Left cardiac atrium (tissue), 4 donors: ENCODE measurements at regions not wholly inside any gene's neighbourhood (a gene's known extent, or its start where the extent isn't known, plus 50 kb on each side); places are given as distances from the start of the nearest gene placed in this dataset.
A peak's percentile ranks its signal among the peaks of the same experiment; 100 is the strongest.
"Not testable (repeated sequence)": the region's sequence is repeated elsewhere in the genome, so short reads cannot be mapped to it uniquely, and the experiment has no call there.

Experiments used
- ATAC-seq, 2 donors: fragments of 200-7000 bp; cut with Tn5 transposase; one replicate each; pipeline ENCODE4 v1.9.1; 2020; ENCODE audit warnings: mild to moderate bottlenecking in 2 of 2, moderate library complexity in 2 of 2
- DNase-seq: peaks from one replicate; pipeline ENCODE4 v3.0.0-alpha.2; 2020
- intact Hi-C, 2 donors: fragments of 100-400 bp; cut with DNase I; formaldehyde crosslinking; loops; one replicate each; pipeline versions ENCODE4 v1.14.1 to v1.15.1; 2022 to 2023
- donor health status: DM: no; HTN: yes; CAD: no.
- donor health status: DM: no; HTN: yes; CAD: no; lungs with severe emphysema.
- donor health status: DM: yes; HTN: yes; CAD: no.
- donor health status: Dilated cardiomyopathy.

DNA sequence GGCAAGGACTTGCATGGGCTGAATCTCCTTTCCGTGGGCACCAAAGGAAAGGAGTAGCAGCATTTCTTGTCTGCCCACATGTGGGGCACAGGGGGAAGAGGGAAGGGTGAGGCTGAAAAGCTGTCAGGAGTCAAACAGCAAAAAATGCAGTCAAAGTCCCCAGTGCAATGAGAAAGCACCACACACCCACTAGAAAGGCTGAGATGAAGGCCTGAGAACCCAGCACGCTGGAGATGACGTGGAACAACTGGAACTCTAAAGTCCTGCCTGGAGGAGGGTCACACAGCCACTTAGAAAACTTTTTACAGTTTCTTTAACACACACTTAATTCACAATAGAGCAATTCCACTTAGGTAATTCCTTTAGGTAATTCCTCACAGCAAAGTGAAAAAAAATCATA lies 94.6 kb upstream of the IGFBPL1 start:
- intact Hi-C loops: no loop called here
- no peak for DNase-seq
- ATAC-seq: no peak

DNA sequence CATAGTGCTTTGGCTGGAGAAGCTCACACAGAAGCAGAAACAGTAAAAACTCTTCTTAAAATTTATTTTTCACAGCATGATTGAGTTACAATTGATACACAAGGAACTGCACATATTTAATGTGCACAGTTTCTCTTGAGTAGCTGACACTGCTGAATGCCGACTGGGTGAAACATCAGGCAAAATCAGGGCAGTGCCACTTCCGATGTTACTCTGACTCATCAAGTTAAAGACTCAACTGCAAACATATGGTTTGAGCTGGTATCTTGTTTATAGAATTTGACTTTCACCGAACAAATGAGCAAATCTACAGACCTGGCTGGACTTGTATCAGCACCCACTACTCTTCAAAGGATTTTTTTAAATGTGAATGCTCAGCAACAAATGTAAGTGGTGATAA lies 92.0 kb upstream of the IGFBPL1 start:
- peak in 1 of 2 donors; percentile 63 for ATAC-seq
- DNase-seq, intact Hi-C loops: not testable (repeated sequence)

DNA sequence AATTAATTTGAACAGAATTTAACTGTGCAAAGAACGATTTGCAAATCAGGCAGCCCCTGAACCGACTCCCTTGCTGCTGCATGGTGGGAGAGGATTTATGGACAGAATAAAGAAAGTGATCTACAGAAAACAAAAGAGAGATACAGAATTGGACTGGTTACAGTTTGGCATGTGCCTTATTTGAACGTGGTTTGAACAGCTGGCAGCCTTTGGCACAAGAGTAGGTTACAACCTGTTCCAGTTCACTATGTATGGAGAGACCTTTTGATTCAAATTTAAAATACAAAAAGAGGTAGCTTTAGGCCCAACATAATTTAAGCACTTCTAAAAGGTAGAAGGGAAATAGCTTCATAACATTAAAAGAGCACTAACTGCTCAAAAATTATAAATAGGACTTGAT lies 90.8 kb upstream of the IGFBPL1 start:
- ATAC-seq, intact Hi-C loops: not testable (repeated sequence)

DNA sequence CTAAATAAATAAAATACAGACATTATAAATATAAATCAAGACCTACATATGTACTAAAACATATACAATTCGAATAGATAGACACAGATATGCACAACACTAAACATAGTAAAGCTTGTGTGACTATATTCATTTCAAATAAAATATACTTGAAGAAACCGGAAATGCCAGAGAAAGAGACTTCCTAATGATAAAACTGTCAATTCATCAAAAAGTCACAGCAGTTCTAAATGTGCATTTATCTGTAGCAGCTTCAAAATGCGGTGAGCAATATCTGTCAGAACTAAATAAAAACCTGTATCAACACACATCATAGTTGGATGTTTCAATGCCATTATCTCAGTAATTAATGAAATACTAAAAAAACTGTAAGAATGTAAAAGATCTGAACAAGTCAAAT lies 86.1 kb upstream of the IGFBPL1 start:
- DNase-seq, intact Hi-C loops, ATAC-seq: not testable (repeated sequence)

More for the DNA sequence above, 90.8 kb upstream of the IGFBPL1 start:
- not testable (repeated sequence) for DNase-seq

DNA sequence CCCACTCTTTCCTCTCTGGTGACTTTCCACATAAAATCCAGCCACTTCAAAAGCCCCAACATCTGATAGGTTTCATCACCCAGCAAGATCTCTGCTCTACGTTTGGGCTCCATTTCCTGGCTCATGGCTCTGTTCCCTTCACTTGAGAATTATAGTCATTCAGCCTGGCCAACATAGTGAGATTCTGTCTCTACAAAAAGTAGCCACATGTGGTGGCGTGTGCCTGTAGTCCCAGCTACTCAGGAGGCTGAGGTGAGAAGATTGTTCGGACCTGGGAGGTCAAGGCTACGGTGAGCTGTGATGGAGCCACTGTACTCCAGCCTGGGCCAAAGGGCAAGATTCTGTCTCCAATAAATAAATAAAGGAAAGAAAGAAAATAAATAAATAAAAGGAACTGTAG lies 83.3 kb upstream of the IGFBPL1 start:
- DNase-seq: no peak
- ATAC-seq: no peak
- intact Hi-C loops: no loop called here

DNA sequence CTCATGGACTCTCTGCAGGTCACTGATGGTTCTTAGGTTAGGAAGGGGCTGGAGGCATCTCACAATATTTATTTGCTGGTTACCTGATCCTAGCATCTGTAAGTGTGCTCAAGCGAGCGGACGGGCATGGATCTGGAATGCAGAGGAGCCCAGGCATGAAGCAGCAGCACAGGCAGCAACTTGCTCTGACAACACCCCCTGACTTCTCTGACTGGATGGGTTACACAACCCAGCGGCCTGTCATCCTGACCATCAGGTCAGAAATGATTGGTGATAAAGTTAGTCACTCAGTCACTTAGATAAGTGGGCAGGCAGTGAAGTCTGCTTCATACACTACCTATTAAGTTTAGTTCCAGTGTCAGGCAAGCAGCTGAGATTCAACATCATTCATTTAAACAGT lies 75.9 kb upstream of the IGFBPL1 start:
- peak in 1 of 2 donors; percentile 29 for ATAC-seq
- intact Hi-C loops, DNase-seq: not testable (repeated sequence)

DNA sequence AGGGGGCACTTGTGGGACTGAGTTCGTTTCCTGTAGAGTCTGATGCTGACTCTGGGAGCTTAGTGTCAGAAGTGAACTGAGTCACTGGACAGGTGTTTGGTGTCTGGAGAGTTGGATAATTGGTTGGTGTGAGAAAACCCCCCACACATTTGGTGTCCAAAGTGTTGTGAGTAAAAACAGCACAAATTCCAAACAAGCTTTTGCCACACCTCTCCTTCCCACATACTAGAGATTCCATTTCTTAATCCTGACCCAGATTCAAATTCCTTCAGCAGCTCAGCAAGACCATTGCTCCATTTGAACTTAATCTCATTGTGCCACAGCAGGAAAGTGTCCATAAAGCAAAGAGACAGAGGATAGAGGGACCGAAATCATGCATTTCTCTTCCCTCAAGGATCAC lies 74.3 kb upstream of the IGFBPL1 start:
- intact Hi-C loops, DNase-seq, ATAC-seq: not testable (repeated sequence)

DNA sequence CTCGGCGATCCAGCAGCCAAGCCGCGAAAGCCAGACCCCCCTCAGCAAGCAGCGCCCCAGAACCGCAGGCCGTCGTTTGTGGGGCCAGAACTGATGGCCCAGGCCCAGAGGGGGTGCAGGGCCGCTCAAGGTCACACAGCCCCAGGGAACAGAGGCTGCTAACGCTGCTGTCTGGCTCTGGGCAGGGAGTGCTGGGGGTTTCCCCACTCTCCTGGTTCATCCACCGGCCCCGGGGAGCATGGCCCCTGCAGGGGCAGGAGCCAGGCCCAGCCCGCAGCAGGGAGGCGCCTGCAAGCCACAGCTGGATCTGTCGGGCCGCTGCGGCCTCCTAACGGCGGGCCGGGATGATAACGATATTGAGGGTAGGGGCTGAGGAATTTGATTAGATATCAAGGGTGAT lies 64.8 kb upstream of the IGFBPL1 start:
- DNase-seq (no peak), ATAC-seq (no peak)
- intact Hi-C loops: no loop called here

DNA sequence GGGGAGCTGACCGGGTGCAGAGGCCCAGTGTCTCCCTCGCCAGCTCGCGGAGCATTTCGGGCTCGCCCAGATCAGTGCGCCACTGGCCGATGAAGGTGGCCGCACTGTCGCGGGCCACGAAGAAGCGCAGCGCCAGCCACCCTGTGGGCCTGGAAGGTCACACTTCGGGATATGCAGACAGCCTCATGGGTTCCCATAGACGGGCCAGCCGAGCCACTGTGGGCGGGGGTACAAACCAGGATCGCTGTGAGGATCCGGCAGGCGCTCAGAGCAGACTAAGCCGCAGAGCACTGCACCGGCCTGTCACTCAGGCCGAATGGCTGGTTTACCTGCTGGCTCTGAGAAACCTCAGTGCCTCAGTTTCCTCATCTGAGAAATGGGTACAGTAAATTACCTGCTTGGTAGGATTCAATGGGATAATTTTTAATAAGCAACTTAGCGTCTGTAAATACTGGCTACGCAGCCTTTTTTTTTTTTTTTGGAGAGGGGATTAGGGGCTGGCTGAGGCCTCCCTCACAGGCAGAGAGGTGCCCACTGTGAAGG lies 64.0 kb upstream of the IGFBPL1 start:
- intact Hi-C loops: no loop called here
- DNase-seq (no peak), ATAC-seq (no peak)

DNA sequence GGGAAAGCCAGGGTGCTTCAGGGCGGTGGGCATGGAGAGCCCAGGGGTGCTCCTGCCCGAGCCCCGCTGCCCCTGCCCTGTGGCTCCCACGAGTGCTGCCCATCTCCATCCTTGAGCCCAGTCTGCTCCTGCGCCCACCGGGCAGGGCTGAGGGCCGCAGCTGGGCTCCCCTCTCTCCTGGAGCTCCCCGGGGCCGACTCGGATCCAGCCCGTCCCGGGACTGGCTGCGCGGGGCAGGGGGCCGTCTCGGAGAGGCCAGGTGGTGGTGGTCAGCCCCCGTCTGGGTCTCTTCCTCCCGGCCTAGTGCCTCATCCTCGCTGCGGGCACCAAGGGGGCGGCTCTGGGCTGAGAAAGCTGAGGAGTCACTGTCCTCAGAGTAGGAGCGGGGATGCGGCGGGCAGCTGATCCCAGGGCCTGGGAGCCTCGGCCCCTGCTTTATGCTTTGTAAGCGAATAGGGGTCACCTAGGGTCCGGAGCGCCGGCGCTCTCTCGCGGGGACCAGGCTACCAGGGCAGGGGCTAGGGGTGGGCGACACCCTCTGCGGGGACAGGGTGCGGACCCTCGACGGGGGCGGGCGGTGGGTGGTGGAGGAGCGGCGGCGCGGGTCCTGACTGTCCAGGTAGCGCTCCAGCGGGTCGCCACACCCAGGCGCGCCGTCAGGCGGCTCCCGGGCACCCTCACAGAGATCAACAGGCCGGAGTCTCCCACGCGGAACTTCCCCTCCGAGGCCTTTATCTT lies 63.3 kb upstream of the IGFBPL1 start:
- ATAC-seq, intact Hi-C loops, DNase-seq: not testable (repeated sequence)

DNA sequence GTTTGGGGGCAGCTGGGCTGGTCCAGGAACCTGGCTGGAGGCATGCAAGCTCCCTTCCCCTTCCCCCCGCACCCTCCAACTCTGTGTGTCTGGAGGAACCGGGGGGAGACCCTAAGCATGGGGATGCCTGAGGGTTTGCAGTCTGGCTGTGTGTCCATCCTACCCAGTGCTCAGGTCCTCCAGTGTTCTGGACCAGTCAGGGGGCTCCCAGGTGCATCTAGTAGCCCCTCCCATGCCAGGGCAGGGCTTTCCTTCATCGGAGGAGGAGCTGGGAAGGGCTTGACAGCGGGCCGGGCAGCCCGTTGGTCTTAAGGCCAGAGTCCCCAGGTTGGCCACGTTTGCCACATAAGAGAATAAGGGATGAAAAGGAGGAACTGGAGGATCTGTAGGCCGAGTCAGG lies 62.6 kb upstream of the IGFBPL1 start:
- no peak for DNase-seq
- intact Hi-C loops: no loop called here
- no peak for ATAC-seq

DNA sequence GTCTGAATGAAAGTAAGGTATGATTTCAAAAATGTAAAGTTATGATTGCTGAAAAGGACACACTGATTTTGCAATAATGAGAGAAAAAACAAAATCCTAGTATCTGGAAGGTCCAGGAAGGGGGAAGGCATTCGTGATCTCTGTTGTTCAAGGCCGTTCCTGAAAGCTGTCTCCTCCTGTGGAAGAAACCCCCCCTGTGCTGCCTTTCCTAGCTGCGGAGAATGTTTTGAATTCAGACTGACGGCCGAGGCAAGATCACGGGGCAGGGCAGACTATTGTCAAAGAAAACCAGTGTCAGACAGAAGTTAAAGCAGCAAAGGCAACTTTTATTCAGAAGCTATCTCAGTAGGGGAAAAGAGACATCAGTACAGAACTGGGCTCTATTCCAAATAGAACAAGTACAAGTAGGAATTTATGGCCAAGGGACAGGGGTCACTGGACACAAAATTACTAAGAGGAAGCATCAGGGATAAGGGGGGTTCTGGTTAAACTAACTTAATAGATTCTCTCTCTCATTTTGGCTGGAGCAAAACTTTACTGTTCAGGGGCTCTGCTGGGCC lies 61.9 kb upstream of the IGFBPL1 start:
- DNase-seq: no peak
- intact Hi-C loops: no loop called here
- no peak for ATAC-seq

DNA sequence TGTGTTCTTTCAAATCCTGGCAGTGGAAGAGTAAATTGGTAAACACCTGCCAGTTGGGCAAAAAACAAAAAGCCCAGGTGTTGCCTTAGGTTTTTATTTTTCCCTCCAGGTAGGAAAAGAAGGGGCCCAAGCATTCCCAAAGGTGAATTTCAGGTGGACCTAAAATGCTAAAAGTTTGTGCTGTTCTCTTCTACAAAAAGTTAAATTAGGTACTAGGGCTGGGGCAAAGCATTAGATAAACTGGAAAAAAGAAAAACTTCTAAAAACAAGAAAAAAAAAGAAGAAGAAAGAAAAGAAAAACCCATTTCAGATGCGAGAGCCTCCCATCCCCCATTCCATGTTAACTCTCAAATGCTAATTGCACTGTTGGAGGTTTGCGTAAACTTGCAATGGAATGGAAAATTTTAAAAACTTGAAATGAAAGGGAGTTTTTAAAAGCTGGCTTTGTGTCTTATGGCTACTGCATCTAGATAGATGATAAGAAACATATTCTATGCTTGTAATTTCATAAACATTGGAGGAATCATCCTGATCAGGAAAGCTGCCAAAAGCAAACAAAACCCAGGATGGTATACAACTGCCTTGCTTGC lies 59.9 kb upstream of the IGFBPL1 start:
- ATAC-seq, intact Hi-C loops, DNase-seq: not testable (repeated sequence)

DNA sequence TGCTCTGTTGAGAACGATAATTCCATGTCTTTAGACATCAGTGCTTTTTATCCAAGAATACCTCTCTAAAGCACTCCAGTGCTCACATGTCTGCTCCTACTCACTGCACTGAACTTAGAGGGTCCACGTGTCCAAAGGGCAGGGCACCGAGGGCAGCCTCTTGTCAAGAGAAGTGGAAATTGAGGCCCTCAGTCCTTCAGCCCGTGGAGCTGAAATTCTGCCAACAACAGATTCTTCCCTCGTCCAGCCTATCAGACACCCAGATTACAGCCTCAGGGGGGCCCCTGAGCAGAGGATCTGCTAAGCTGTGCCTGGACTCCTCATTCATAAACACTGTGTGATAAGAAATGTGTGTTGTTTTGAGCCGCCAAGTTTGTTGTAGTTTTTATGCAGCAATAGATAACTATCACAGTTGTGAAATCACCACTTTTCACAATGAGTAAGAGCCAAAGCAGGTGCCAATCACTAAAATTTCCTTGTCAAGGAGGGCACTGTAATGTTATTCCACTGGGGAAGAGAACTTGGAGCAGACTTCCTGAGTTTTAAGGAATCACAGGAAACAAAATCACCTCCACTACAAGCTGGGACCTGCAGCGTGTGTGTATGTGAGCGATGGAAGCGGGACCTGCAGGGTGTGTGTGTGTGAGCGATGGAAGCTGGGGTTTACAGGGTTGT lies 58.8 kb upstream of the IGFBPL1 start:
- DNase-seq (no peak), ATAC-seq (no peak)
- intact Hi-C loops: no loop called here

DNA sequence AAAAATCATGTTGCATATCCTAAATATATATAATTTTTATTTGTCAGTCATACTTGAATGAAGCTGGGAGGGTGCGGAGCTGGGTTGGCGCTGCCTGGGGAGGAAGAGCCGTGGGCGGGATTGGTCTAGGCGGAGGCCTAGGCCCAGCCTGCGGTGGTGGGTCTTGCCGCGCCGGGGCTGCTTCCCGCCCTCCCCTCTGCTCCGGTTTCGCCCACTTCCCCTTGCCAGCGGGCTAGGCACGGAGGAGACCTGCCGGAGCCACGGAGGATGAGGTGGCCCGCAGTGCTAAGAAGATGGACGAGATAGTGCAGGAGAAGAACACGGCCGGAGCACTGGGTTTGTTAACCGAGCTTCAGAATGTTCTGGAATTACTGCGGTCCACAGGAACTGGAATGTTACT lies 54.0 kb upstream of the IGFBPL1 start:
- intact Hi-C loops: no loop called here
- DNase-seq: no peak
- no peak for ATAC-seq

DNA sequence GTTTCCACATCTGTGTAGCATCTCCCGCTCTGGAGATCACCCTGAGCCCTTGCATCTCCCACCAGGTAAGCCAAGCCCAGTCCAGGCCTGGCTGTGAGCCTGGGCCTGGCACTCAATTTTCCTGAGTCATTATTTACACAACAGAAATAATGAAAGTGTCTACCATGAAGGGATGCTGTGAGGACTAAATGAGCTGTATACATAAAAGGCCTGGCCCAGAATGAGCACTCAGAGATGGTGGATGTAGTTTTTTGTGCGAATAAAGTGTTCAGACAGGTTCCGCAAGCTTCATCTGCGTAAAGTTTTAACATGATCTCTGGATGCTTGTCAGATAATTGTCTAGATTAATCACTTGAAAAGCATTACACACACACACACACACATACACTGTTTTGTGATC lies 50.2 kb upstream of the IGFBPL1 start:
- intact Hi-C loops, ATAC-seq: not testable (repeated sequence)

More for the DNA sequence above, 50.2 kb upstream of the IGFBPL1 start:
- DNase-seq: not testable (repeated sequence)
